ENCODE measurements at regions not wholly inside any gene's neighbourhood (a gene's known extent, or its start where the extent isn't known, plus 50 kb on each side); places are given as distances from the start of the nearest gene placed in this dataset.
"Not testable (repeated sequence)": the region's sequence is repeated elsewhere in the genome, so short reads cannot be mapped to it uniquely, and the experiment has no call there.

- DNase-seq (ENCODE audit: low read depth, low spot score): no peak
- H3K27ac ChIP-seq: no peak overlapping the region
These were observed 104.9 kb downstream of the CHIC2 start for GRCh38 chr4:53959343-53960120.

- no peak for DNase-seq (ENCODE audit: low read depth, low spot score)
- H3K27ac ChIP-seq: no peak overlapping the region
These were observed 108.0 kb downstream of the CHIC2 start for GRCh38 chr4:53956454-53956853.

- no peak for DNase-seq (ENCODE audit: low read depth, low spot score)
- no peak overlapping the region for H3K27ac ChIP-seq
These were observed 108.4 kb downstream of the CHIC2 start for GRCh38 chr4:53956053-53956452.

- no peak for DNase-seq (ENCODE audit: low read depth, low spot score)
- H3K27ac ChIP-seq: no peak overlapping the region
These were observed 113.0 kb downstream of the CHIC2 start for GRCh38 chr4:53951414-53951813.

- DNase-seq (ENCODE audit: low read depth, low spot score): peak; percentile 72
- H3K27ac ChIP-seq: peak overlapping the region; percentile 42
These were observed 120.9 kb downstream of the CHIC2 start for GRCh38 chr4:53943345-53944085.

GRCh38 chr4:53942712-53943111 lies 121.7 kb downstream of the CHIC2 start:
- no peak for DNase-seq (ENCODE audit: low read depth, low spot score)
- no peak overlapping the region for H3K27ac ChIP-seq

GRCh38 chr4:53941331-53941730 lies 123.1 kb downstream of the CHIC2 start:
- DNase-seq (ENCODE audit: low read depth, low spot score): no peak
- no peak overlapping the region for H3K27ac ChIP-seq

GRCh38 chr4:53939892-53940291 lies 124.5 kb downstream of the CHIC2 start:
- not testable (repeated sequence) for DNase-seq (ENCODE audit: low read depth, low spot score); H3K27ac ChIP-seq

- no peak overlapping the region for H3K27ac ChIP-seq
- DNase-seq (ENCODE audit: low read depth, low spot score): no peak
These were observed 126.5 kb downstream of the CHIC2 start for GRCh38 chr4:53937918-53938317.

GRCh38 chr4:53937327-53937726 lies 127.1 kb downstream of the CHIC2 start:
- DNase-seq (ENCODE audit: low read depth, low spot score): no peak

GRCh38 chr4:53935780-53936179 lies 128.6 kb downstream of the CHIC2 start:
- H3K27ac ChIP-seq: no peak overlapping the region
- DNase-seq (ENCODE audit: low read depth, low spot score): no peak

More at GRCh38 chr4:53937327-53937726, 127.1 kb downstream of the CHIC2 start:
- no peak overlapping the region for H3K27ac ChIP-seq

GRCh38 chr4:53932796-53933610 lies 131.4 kb downstream of the CHIC2 start:
- no peak for DNase-seq (ENCODE audit: low read depth, low spot score)
- no peak overlapping the region for H3K27ac ChIP-seq

GRCh38 chr4:53931461-53931961 lies 132.9 kb downstream of the CHIC2 start:
- no peak for DNase-seq (ENCODE audit: low read depth, low spot score)
- H3K27ac ChIP-seq: no peak overlapping the region

- DNase-seq (ENCODE audit: low read depth, low spot score): no peak
- H3K27ac ChIP-seq: no peak overlapping the region
These were observed 134.2 kb downstream of the CHIC2 start for GRCh38 chr4:53929955-53930798.

- no peak for DNase-seq (ENCODE audit: low read depth, low spot score)
- peak overlapping the region; percentile 22 for H3K27ac ChIP-seq
These were observed 135.1 kb downstream of the CHIC2 start for GRCh38 chr4:53929311-53929710.

- DNase-seq (ENCODE audit: low read depth, low spot score): no peak
- H3K27ac ChIP-seq: peak overlapping the region; percentile 22
These were observed 135.6 kb downstream of the CHIC2 start for GRCh38 chr4:53928825-53929224.

- no peak overlapping the region for H3K27ac ChIP-seq
- DNase-seq (ENCODE audit: low read depth, low spot score): no peak
These were observed 139.3 kb downstream of the CHIC2 start for GRCh38 chr4:53925050-53925605.

- H3K27ac ChIP-seq: no peak overlapping the region
- DNase-seq (ENCODE audit: low read depth, low spot score): no peak
These were observed 139.9 kb downstream of the CHIC2 start for GRCh38 chr4:53924333-53925049.

GRCh38 chr4:53923921-53924320 lies 140.5 kb downstream of the CHIC2 start:
- DNase-seq (ENCODE audit: low read depth, low spot score): no peak

More at GRCh38 chr4:53923921-53924320, 140.5 kb downstream of the CHIC2 start:
- no peak overlapping the region for H3K27ac ChIP-seq
